ENCODE measurements at regions not wholly inside any gene's neighbourhood (a gene's known extent, or its start where the extent isn't known, plus 50 kb on each side); places are given as distances from the start of the nearest gene placed in this dataset.

DNA sequence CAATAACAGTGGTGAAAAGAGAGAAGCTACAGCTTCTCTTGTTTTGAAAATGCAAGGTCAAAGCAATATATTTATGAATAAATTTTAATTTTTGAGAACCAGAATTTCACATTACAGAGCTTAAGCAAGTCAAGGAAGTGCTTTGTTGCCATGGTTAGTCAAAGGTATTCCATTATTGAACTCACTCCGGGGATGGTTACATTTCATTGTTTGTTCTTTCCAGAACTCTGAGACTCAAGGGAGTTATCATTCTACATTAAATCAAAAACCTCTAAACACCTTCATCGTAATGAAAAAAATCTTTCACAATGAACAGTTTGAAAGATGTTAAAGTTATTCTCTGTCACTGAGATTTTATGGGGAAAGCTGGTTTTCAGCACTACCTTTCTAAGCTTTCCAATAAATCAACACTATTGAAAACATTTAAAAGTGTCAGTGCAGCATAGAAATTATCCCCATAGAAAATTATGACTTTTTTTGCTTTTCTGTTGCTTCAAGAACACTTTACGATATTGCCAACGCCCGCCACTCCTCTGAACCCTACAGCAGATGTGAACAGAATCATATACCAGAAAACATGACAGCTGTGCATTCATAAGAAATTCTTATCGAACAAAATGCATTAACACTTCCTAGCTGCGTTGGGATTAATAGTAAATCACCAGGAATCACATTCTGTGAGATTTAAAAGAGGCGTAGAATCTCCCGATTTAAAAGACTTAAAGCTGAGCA, 83.0 kb downstream of the OTOL1 start:
- H3K36me3 ChIP-seq (ENCODE audit: control insufficient read depth, insufficient read depth, low read length), result no peaks in the 10 kb centered on the region

DNA sequence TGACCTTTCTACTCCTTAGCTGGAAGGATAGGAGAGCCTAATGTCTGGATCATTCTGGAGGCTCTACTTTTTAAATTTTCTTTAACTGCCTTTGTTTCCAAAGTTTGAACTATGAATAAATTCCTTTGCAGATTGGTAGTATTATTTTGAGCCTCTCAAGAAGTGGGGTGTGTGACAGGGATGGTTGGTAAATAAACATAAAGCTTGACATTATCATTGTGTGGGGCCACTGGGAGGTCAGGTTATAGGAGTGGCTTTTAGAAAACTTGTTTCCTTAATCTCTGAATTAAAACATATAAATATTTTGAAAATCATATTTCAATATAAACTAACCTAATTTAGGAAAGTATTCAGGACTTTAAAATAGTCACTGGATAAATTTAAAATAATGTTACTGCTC, 89.3 kb downstream of the OTOL1 start:
- TF ChIP-seq, protein P1, sequence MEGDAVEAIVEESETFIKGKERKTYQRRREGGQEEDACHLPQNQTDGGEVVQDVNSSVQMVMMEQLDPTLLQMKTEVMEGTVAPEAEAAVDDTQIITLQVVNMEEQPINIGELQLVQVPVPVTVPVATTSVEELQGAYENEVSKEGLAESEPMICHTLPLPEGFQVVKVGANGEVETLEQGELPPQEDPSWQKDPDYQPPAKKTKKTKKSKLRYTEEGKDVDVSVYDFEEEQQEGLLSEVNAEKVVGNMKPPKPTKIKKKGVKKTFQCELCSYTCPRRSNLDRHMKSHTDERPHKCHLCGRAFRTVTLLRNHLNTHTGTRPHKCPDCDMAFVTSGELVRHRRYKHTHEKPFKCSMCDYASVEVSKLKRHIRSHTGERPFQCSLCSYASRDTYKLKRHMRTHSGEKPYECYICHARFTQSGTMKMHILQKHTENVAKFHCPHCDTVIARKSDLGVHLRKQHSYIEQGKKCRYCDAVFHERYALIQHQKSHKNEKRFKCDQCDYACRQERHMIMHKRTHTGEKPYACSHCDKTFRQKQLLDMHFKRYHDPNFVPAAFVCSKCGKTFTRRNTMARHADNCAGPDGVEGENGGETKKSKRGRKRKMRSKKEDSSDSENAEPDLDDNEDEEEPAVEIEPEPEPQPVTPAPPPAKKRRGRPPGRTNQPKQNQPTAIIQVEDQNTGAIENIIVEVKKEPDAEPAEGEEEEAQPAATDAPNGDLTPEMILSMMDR (IDR thresholded peaks at IDR 0.05; ENCODE audit: insufficient read depth, low read length, poor library complexity, severe bottlenecking), result no peak
- DNase-seq (ENCODE audit: extremely low read depth, insufficient read length), result no peak

More for the DNA sequence above, 83.0 kb downstream of the OTOL1 start:
- Histone ChIP-seq H3K27me3 (replicated peaks; ENCODE audit: control insufficient read depth, insufficient read depth, low read length) (no peaks in the 10 kb centered on the region), H3K4me3 (replicated peaks; ENCODE audit: low read depth, low read length) (no peak overlapping the region)
- TF ChIP-seq, protein P1 (IDR thresholded peaks at IDR 0.05; ENCODE audit: insufficient read depth, low read length, poor library complexity, severe bottlenecking), result no peak
- no peak for DNase-seq (ENCODE audit: extremely low read depth, insufficient read length)

DNA sequence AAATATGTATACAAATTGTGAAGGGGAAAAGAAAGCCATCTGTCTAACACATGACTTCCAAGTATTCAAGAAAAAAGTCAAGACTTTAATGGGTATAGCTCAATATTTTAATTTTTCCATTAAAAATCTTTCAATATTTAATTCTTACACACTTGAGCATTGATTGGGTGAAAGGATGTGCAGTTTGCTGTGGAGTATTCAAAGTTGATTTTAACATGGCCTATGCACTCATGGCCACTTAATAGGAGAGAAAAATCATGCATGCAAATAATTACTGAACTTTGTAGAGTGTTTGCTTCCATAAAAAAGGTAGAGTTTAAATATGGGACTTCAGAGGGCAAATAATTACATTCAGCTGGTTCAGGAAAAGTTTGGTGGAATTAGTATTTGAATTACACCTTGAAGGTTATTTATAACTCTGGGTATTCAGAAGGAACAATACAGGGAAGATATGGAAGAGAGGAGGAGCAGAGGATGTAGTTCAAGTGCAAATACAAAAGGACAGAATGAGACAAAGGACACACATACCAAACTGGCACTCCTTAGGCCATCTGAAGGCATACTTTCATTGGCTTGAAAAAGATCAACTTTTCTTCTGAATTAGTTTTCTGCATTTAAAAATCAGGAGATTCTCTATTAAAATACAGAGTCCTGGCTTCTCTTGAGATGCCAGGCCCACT, 90.1 kb downstream of the OTOL1 start:
- TF ChIP-seq, protein P1 (IDR thresholded peaks at IDR 0.05; ENCODE audit: insufficient read depth, low read length, poor library complexity, severe bottlenecking), result no peak
- no peak overlapping the region for H3K4me3 ChIP-seq (replicated peaks; ENCODE audit: low read depth, low read length)
- H3K36me3 ChIP-seq (ENCODE audit: control insufficient read depth, insufficient read depth, low read length), result no peaks in the 10 kb centered on the region
- H3K27me3 ChIP-seq (replicated peaks; ENCODE audit: control insufficient read depth, insufficient read depth, low read length), result no peaks in the 10 kb centered on the region
- no peak for DNase-seq (ENCODE audit: extremely low read depth, insufficient read length)

More for the DNA sequence above, 89.3 kb downstream of the OTOL1 start:
- Histone ChIP-seq H3K27me3 (replicated peaks; ENCODE audit: control insufficient read depth, insufficient read depth, low read length) (no peaks in the 10 kb centered on the region), H3K4me3 (replicated peaks; ENCODE audit: low read depth, low read length) (no peak overlapping the region), H3K36me3 (ENCODE audit: control insufficient read depth, insufficient read depth, low read length) (no peaks in the 10 kb centered on the region)

DNA sequence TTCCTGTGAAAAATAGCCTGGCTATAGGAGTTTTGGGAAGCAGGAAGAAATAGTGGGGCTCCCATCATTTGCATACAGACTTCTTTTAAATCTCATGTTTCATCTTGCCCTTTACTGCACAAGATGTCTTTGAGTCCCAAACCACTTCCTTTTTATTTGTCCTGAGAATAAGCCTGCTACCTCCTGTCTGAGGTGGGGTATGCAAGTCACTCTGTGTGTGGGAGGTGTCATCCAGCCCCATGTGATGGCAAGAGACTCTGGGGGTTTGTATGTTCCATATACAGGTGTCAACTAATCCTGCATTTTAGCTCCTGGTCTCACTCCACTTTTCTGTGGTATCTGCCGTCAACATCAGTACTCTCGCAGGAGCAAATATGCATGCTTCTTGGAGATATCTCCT, 102.0 kb downstream of the OTOL1 start:
- no peak for DNase-seq (ENCODE audit: extremely low read depth, insufficient read length)
- TF ChIP-seq, protein P1 (IDR thresholded peaks at IDR 0.05; ENCODE audit: insufficient read depth, low read length, poor library complexity, severe bottlenecking), result no peak
- no peaks in the 10 kb centered on the region for H3K27me3 ChIP-seq (replicated peaks; ENCODE audit: control insufficient read depth, insufficient read depth, low read length)

DNA sequence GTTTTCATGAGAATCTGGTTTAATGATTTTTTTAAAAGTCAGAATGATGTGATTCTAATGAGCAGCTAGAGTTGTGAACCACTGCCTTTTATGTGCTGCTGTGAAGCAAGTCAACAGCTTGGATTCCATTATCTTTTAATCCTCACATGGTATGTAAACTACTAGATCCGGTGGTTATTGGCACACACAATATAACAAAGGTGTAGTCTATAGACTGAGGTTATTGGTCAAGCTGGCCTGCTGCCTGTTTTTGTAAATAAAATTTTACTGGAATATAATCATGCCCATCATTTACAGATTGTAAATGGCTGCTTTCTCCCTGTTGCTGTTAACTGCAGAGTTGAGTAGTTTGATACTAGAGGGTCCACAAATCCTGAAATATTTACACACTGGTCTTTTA, 103.1 kb downstream of the OTOL1 start:
- Histone ChIP-seq H3K4me3 (replicated peaks; ENCODE audit: low read depth, low read length) (no peak overlapping the region), H3K36me3 (ENCODE audit: control insufficient read depth, insufficient read depth, low read length) (no peaks in the 10 kb centered on the region), H3K27me3 (replicated peaks; ENCODE audit: control insufficient read depth, insufficient read depth, low read length) (no peaks in the 10 kb centered on the region)
- no peak for DNase-seq (ENCODE audit: extremely low read depth, insufficient read length)
- TF ChIP-seq, protein P1 (IDR thresholded peaks at IDR 0.05; ENCODE audit: insufficient read depth, low read length, poor library complexity, severe bottlenecking), result no peak

More for the DNA sequence above, 102.0 kb downstream of the OTOL1 start:
- Histone ChIP-seq H3K36me3 (ENCODE audit: control insufficient read depth, insufficient read depth, low read length) (no peaks in the 10 kb centered on the region), H3K4me3 (replicated peaks; ENCODE audit: low read depth, low read length) (no peak overlapping the region)
